Mesothelial cell of epicardium (in vitro differentiated cells): ENCODE measurements at regions not wholly inside any gene's neighbourhood (a gene's known extent, or its start where the extent isn't known, plus 50 kb on each side); places are given as distances from the start of the nearest gene placed in this dataset.

Experiments
- DNase-seq, 2 experiments: peaks; one replicate each; pipeline ENCODE4 v3.0.0; 2021; ENCODE audit warnings: low spot score in 2 of 2; ENCODE audit not compliant: unreplicated experiment in 2 of 2
- H3K27ac Mint-ChIP-seq: 2 replicates; pipeline ENCODE4 v1.8.0; 2021; ENCODE audit warnings: mixed read lengths
- H3K27me3 Mint-ChIP-seq: 2 replicates; pipeline ENCODE4 v1.8.0; 2021; ENCODE audit warnings: low read depth, mixed read lengths
- H3K36me3 Mint-ChIP-seq: 2 replicates; pipeline ENCODE4 v1.8.0; 2021; ENCODE audit warnings: mixed read lengths
- H3K4me1 Mint-ChIP-seq: 2 replicates; pipeline ENCODE4 v1.8.0; 2021; ENCODE audit warnings: mixed read lengths
- H3K4me3 Mint-ChIP-seq: 2 replicates; pipeline ENCODE4 v1.8.0; 2021; ENCODE audit warnings: mild to moderate bottlenecking, moderate library complexity, mixed read lengths
- H3K9me3 Mint-ChIP-seq: 2 replicates; pipeline ENCODE4 v1.8.0; 2021; ENCODE audit warnings: mixed read lengths
- CTCF ChIP-seq: fragments of 200-600 bp; sonication (generic); IDR thresholded peaks from one replicate; pipeline ENCODE4 v1.5.0; 2021; ENCODE audit warnings: antibody characterized with exemption; ENCODE audit not compliant: unreplicated experiment

GRCh38 chr3:148583793-148584192 lies 113.9 kb upstream of the AGTR1 start:
- no peaks in the 10 kb centered on the region for H3K9me3 Mint-ChIP-seq
- no peaks in the 10 kb centered on the region for H3K36me3 Mint-ChIP-seq
- no peak for TF ChIP-seq CTCF
- H3K4me1 Mint-ChIP-seq, result peaks cover 7% of the 10 kb centered on the region
- no peaks in the 10 kb centered on the region for H3K27me3 Mint-ChIP-seq
- H3K27ac Mint-ChIP-seq, result no peak overlapping the region
- H3K4me3 Mint-ChIP-seq, result no peak overlapping the region
- DNase-seq, result no peak

- DNase-seq, result no peak
- Mint-ChIP-seq H3K27ac (no peak overlapping the region), H3K4me1 (peaks cover 7% of the 10 kb centered on the region), H3K4me3 (no peak overlapping the region), H3K27me3 (no peaks in the 10 kb centered on the region), H3K36me3 (no peaks in the 10 kb centered on the region), H3K9me3 (no peaks in the 10 kb centered on the region)
- no peak for TF ChIP-seq CTCF
Measured at GRCh38 chr3:148584438-148584837, 113.3 kb upstream of the AGTR1 start.

GRCh38 chr3:148585671-148586379 lies 111.9 kb upstream of the AGTR1 start:
- Mint-ChIP-seq H3K4me3 (no peak overlapping the region), H3K27ac (no peak overlapping the region), H3K36me3 (no peaks in the 10 kb centered on the region), H3K9me3 (no peaks in the 10 kb centered on the region), H3K4me1 (peaks cover 7% of the 10 kb centered on the region), H3K27me3 (no peaks in the 10 kb centered on the region)
- no peak for DNase-seq
- no peak for TF ChIP-seq CTCF

- no peak for TF ChIP-seq CTCF
- H3K9me3 Mint-ChIP-seq, result peaks cover 7% of the 10 kb centered on the region
- H3K27ac Mint-ChIP-seq, result no peak overlapping the region
- DNase-seq, result no peak
- no peaks in the 10 kb centered on the region for H3K36me3 Mint-ChIP-seq
- no peaks in the 10 kb centered on the region for H3K4me1 Mint-ChIP-seq
- H3K27me3 Mint-ChIP-seq, result peaks cover 6% of the 10 kb centered on the region
- no peak overlapping the region for H3K4me3 Mint-ChIP-seq
Measured at GRCh38 chr3:148588291-148588690, 109.4 kb upstream of the AGTR1 start.

GRCh38 chr3:148591525-148591924 lies 106.2 kb upstream of the AGTR1 start:
- H3K9me3 Mint-ChIP-seq, result peaks cover 7% of the 10 kb centered on the region
- no peak overlapping the region for H3K4me3 Mint-ChIP-seq
- TF ChIP-seq CTCF, result no peak
- H3K36me3 Mint-ChIP-seq, result no peaks in the 10 kb centered on the region
- H3K4me1 Mint-ChIP-seq, result no peaks in the 10 kb centered on the region
- H3K27ac Mint-ChIP-seq, result no peak overlapping the region
- DNase-seq, result no peak
- H3K27me3 Mint-ChIP-seq, result peaks cover 6% of the 10 kb centered on the region

- DNase-seq, result no peak
- Mint-ChIP-seq H3K4me1 (peaks cover 8% of the 10 kb centered on the region), H3K27me3 (peaks cover 3% of the 10 kb centered on the region), H3K9me3 (no peaks in the 10 kb centered on the region), H3K4me3 (no peak overlapping the region), H3K36me3 (no peaks in the 10 kb centered on the region), H3K27ac (no peak overlapping the region)
- no peak for TF ChIP-seq CTCF
Measured at GRCh38 chr3:148598619-148599018, 99.1 kb upstream of the AGTR1 start.
